ENCODE measurements at regions not wholly inside any gene's neighbourhood (a gene's known extent, or its start where the extent isn't known, plus 50 kb on each side); places are given as distances from the start of the nearest gene placed in this dataset.
"Not testable (repeated sequence)": the region's sequence is repeated elsewhere in the genome, so short reads cannot be mapped to it uniquely, and the experiment has no call there.

- no peak overlapping the region for H3K27ac Mint-ChIP-seq
- Histone ChIP-seq H3K27me3 (ENCODE audit: control insufficient read depth in 1 of 2, insufficient read depth in 2 of 2, low read length in 2 of 2) (no peaks in the 10 kb centered on the region), H3K4me3 (ENCODE audit: low read length) (no peak overlapping the region), H3K9me3 (ENCODE audit: control insufficient read depth in 1 of 2, insufficient read depth in 1 of 2, low read length in 2 of 2) (peaks cover 0 to 7% of the 10 kb centered on the region in 2 experiments), H3K4me1 (ENCODE audit: insufficient read depth, low read length) (no peaks in the 10 kb centered on the region), H3K36me3 (ENCODE audit: insufficient read depth, low read length) (no peaks in the 10 kb centered on the region), H3K27ac (ENCODE audit: low read depth in 1 of 2, low read length in 2 of 2) (no peak overlapping the region)
- H3K9me3 Mint-ChIP-seq = peaks cover 1% of the 10 kb centered on the region
- ATAC-seq (ENCODE audit: poor library complexity) (no peak), DNase-seq (no peak)
- no peaks in the 10 kb centered on the region for H3K36me3 Mint-ChIP-seq (ENCODE audit: low read depth)
- intact Hi-C loops (cut with DNase I, micrococcal nuclease) = no loop called here
- CTCF ChIA-PET = no interaction called here
- H3K4me1 Mint-ChIP-seq (ENCODE audit: low read depth) = no peaks in the 10 kb centered on the region
- TF ChIP-seq, protein P1, sequence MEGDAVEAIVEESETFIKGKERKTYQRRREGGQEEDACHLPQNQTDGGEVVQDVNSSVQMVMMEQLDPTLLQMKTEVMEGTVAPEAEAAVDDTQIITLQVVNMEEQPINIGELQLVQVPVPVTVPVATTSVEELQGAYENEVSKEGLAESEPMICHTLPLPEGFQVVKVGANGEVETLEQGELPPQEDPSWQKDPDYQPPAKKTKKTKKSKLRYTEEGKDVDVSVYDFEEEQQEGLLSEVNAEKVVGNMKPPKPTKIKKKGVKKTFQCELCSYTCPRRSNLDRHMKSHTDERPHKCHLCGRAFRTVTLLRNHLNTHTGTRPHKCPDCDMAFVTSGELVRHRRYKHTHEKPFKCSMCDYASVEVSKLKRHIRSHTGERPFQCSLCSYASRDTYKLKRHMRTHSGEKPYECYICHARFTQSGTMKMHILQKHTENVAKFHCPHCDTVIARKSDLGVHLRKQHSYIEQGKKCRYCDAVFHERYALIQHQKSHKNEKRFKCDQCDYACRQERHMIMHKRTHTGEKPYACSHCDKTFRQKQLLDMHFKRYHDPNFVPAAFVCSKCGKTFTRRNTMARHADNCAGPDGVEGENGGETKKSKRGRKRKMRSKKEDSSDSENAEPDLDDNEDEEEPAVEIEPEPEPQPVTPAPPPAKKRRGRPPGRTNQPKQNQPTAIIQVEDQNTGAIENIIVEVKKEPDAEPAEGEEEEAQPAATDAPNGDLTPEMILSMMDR (IDR thresholded peaks at IDR 0.05) = no peak
- H3K4me3 Mint-ChIP-seq = no peak overlapping the region
- no peaks in the 10 kb centered on the region for H3K27me3 Mint-ChIP-seq
- POLR2A ChIA-PET = no interaction called here
Observed at GRCh38 chr7:49093218-49093617, 168.9 kb downstream of the CDC14C start.

GRCh38 chr7:49094866-49095265 is 170.5 kb downstream of the CDC14C start:
- intact Hi-C loops (cut with DNase I, micrococcal nuclease) = no loop called here
- DNase-seq (no peak), ATAC-seq (ENCODE audit: poor library complexity) (no peak)
- Mint-ChIP-seq H3K27me3 (no peaks in the 10 kb centered on the region), H3K9me3 (peaks cover 6% of the 10 kb centered on the region), H3K4me1 (ENCODE audit: low read depth) (no peaks in the 10 kb centered on the region), H3K36me3 (ENCODE audit: low read depth) (no peaks in the 10 kb centered on the region), H3K4me3 (no peak overlapping the region), H3K27ac (no peak overlapping the region)
- TF ChIP-seq, protein P1 (IDR thresholded peaks at IDR 0.05) = no peak
- ChIA-PET POLR2A (no interaction called here), CTCF (no interaction called here)
- Histone ChIP-seq H3K9me3 (ENCODE audit: control insufficient read depth in 1 of 2, insufficient read depth in 1 of 2, low read length in 2 of 2) (peaks cover 0 to 7% of the 10 kb centered on the region in 2 experiments), H3K36me3 (ENCODE audit: insufficient read depth, low read length) (no peaks in the 10 kb centered on the region), H3K27me3 (ENCODE audit: control insufficient read depth in 1 of 2, insufficient read depth in 2 of 2, low read length in 2 of 2) (no peaks in the 10 kb centered on the region), H3K4me3 (ENCODE audit: low read length) (no peak overlapping the region), H3K27ac (ENCODE audit: low read depth in 1 of 2, low read length in 2 of 2) (no peak overlapping the region), H3K4me1 (ENCODE audit: insufficient read depth, low read length) (no peaks in the 10 kb centered on the region)

GRCh38 chr7:49099587-49100326 is 175.4 kb downstream of the CDC14C start:
- Mint-ChIP-seq H3K36me3 (ENCODE audit: low read depth) (no peaks in the 10 kb centered on the region), H3K27me3 (no peaks in the 10 kb centered on the region), H3K4me3 (no peak overlapping the region), H3K27ac (no peak overlapping the region), H3K9me3 (peaks cover 6% of the 10 kb centered on the region), H3K4me1 (ENCODE audit: low read depth) (no peaks in the 10 kb centered on the region)
- H3K36me3 ChIP-seq (ENCODE audit: insufficient read depth, low read length) = no peaks in the 10 kb centered on the region
- H3K4me3 ChIP-seq (ENCODE audit: low read length) = no peak overlapping the region
- H3K9me3 ChIP-seq (ENCODE audit: control insufficient read depth in 1 of 2, insufficient read depth in 1 of 2, low read length in 2 of 2) = peaks cover 0 to 7% of the 10 kb centered on the region in 2 experiments
- intact Hi-C loops (cut with DNase I, micrococcal nuclease) = no loop called here
- TF ChIP-seq, protein P1 (IDR thresholded peaks at IDR 0.05) = no peak
- POLR2A ChIA-PET = no interaction called here
- no peaks in the 10 kb centered on the region for H3K4me1 ChIP-seq (ENCODE audit: insufficient read depth, low read length)
- DNase-seq (no peak), ATAC-seq (ENCODE audit: poor library complexity) (no peak)
- CTCF ChIA-PET = no interaction called here
- no peak overlapping the region for H3K27ac ChIP-seq (ENCODE audit: low read depth in 1 of 2, low read length in 2 of 2)
- H3K27me3 ChIP-seq (ENCODE audit: control insufficient read depth in 1 of 2, insufficient read depth in 2 of 2, low read length in 2 of 2) = no peaks in the 10 kb centered on the region

- H3K27ac Mint-ChIP-seq; H3K4me1 Mint-ChIP-seq (ENCODE audit: low read depth); H3K4me3 Mint-ChIP-seq: not testable (repeated sequence)
Observed at GRCh38 chr7:49100908-49101740, 176.8 kb downstream of the CDC14C start.

More at GRCh38 chr7:49100908-49101740, 176.8 kb downstream of the CDC14C start:
- CTCF ChIA-PET; H3K27me3 Mint-ChIP-seq; H3K9me3 Mint-ChIP-seq; intact Hi-C loops (cut with DNase I, micrococcal nuclease); H3K36me3 ChIP-seq (ENCODE audit: insufficient read depth, low read length); H3K4me1 ChIP-seq (ENCODE audit: insufficient read depth, low read length); H3K27me3 ChIP-seq (ENCODE audit: control insufficient read depth in 1 of 2, insufficient read depth in 2 of 2, low read length in 2 of 2); H3K36me3 Mint-ChIP-seq (ENCODE audit: low read depth); ATAC-seq (ENCODE audit: poor library complexity); H3K4me3 ChIP-seq (ENCODE audit: low read length); H3K9me3 ChIP-seq (ENCODE audit: control insufficient read depth in 1 of 2, insufficient read depth in 1 of 2, low read length in 2 of 2); H3K27ac ChIP-seq (ENCODE audit: low read depth in 1 of 2, low read length in 2 of 2); DNase-seq; POLR2A ChIA-PET: not testable (repeated sequence)
